Frontal cortex (tissue), 3 donors: ENCODE measurements at regions not wholly inside any gene's neighbourhood (a gene's known extent, or its start where the extent isn't known, plus 50 kb on each side); places are given as distances from the start of the nearest gene placed in this dataset.

Source experiments
- DNase-seq, 2 donors: peaks; one replicate each; pipeline ENCODE4 v3.0.0; 2012; ENCODE audit warnings: low spot score in 2 of 2
- FAIRE-seq: peaks from 2 replicates; lab custom pipeline; 2012; peaks lifted over from hg19 to GRCh38; lab: Jason Lieb, UNC
- donor health status: control.
- donor health status: control.
- donor health status: control.

GRCh38 chr3:168495270-168495669 is 399.5 kb upstream of the GOLIM4 start:
- FAIRE-seq (no peak), DNase-seq (no peak)

- DNase-seq, result no peak
- FAIRE-seq, result no peak
These were observed 397.9 kb upstream of the GOLIM4 start for GRCh38 chr3:168493412-168494205.

- no peak for DNase-seq
- no peak for FAIRE-seq
These were observed 395.3 kb upstream of the GOLIM4 start for GRCh38 chr3:168490981-168491380.

GRCh38 chr3:168489301-168489700 is 393.6 kb upstream of the GOLIM4 start:
- no peak for DNase-seq
- no peak for FAIRE-seq

DNA sequence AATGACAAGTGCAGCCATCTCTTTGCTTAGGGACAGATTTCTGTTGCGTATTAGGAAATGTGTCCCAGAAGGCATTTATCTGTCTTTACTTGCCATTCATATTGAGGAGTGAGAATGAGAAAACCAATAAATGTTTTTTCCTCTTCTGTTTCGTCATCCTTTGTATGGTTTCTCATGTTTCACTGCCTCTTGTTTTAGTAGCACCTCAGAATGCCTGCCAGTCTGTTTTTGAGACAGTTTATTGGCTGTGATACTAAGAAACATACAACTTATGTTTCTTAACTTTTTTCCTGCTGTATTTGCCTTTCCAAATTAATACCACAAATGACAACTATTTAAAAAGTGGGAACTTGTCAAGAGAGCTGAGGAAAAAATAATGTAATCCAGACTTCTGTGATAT is 390.2 kb upstream of the GOLIM4 start:
- FAIRE-seq, result no peak
- DNase-seq, result no peak

GRCh38 chr3:168476360-168476980 is 380.7 kb upstream of the GOLIM4 start:
- no peak for FAIRE-seq
- DNase-seq, result no peak

- DNase-seq, result no peak
- FAIRE-seq, result no peak
These were observed 380.0 kb upstream of the GOLIM4 start for GRCh38 chr3:168475704-168476103.

GRCh38 chr3:168473334-168473890 is 377.7 kb upstream of the GOLIM4 start:
- no peak for FAIRE-seq
- no peak for DNase-seq

DNA sequence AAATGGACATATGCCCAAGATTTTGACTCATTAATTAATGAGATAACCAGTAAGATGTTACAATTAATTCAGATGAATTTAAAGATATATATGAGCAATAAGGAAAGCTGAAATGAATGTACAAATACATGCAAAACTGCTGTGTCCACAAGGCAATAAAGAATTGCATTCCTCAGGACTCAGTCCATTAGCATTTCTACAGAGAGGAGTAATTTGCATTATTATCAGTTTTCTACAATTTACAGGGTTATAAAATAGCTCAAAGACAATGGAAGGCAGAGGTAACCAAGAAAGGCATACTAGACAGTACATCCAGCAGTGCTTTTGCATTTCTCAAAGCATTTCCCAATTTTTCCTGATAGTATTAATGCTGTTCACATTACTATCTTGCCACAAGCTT is 377.1 kb upstream of the GOLIM4 start:
- no peak for FAIRE-seq
- no peak for DNase-seq

- no peak for DNase-seq
- FAIRE-seq, result no peak
These were observed 374.7 kb upstream of the GOLIM4 start for GRCh38 chr3:168470380-168470779.

GRCh38 chr3:168469436-168469835 is 373.7 kb upstream of the GOLIM4 start:
- DNase-seq (no peak), FAIRE-seq (no peak)

GRCh38 chr3:168467115-168467714 is 371.5 kb upstream of the GOLIM4 start:
- FAIRE-seq (no peak), DNase-seq (no peak)

- FAIRE-seq (no peak), DNase-seq (no peak)
These were observed 366.1 kb upstream of the GOLIM4 start for GRCh38 chr3:168461793-168462192.

GRCh38 chr3:168459226-168459784 is 363.6 kb upstream of the GOLIM4 start:
- DNase-seq, result no peak
- FAIRE-seq, result peak; percentile 59

DNA sequence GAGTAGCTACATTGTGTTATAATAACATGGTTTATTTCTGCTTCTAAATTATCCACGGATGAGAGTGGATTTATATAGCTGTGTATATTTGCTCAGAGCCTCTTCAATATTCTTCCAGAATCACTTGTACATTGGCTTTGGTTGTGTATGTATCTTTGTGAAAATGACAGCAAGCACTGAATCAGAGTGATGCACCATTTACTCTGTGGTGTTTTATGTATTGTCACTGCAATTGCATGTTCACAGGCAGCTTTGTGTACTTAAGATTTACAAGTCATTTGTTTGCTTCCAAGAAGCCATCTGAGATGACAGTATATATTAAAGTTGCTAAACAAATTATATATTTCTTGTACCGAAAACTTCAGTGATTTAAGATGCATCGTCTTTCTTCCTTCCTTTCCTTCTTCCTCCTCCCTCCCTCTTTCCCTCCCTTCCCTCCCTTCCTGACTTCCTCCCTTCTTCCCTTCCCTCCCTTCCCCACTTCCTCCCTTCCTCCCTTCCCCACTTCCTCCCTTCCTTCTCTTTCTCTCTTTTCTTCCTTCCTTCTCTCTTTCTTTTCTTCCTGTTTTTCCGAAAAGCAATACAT is 362.3 kb upstream of the GOLIM4 start:
- FAIRE-seq (no peak), DNase-seq (no peak)

DNA sequence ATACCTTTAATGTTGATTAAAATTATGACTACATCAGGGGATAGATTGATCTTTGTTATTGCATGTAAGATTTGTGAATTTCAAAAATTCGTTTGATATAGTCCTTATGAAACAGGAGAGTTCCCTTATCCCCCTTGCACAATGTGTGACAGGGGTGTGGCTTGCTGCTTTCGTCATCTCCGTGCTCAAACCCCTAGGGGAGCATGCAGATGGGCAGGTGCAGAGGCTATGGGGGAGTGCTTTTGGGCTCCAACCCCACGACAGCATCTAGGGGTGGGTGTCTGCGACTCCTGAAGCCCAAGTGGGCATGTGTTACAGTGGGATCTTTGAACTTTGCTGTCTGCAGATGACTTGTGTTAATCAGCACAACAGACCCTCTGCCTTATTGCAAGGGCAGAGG is 360.1 kb upstream of the GOLIM4 start:
- no peak for DNase-seq
- no peak for FAIRE-seq

GRCh38 chr3:168453623-168454022 is 357.9 kb upstream of the GOLIM4 start:
- peak; percentile 98 for FAIRE-seq
- no peak for DNase-seq

DNA sequence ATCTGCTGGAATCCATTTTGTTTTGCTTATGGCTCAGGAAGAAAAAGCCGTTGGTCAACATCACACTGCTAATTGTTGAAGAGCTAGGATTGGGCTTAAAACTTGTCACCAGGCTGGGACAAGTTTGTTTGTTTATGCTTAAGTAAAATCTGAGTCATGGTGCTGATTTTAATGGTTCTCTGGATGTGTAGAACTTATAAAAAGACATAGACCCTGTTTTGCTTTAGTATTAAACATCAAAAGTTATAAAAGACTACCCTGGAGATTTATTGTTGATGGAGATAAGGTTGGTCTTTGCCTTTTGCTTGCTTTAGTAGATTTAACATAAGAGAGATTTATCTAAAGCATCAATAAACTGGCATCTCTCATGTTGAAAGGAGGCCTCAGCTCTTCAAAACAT is 348.2 kb upstream of the GOLIM4 start:
- DNase-seq (no peak), FAIRE-seq (no peak)

DNA sequence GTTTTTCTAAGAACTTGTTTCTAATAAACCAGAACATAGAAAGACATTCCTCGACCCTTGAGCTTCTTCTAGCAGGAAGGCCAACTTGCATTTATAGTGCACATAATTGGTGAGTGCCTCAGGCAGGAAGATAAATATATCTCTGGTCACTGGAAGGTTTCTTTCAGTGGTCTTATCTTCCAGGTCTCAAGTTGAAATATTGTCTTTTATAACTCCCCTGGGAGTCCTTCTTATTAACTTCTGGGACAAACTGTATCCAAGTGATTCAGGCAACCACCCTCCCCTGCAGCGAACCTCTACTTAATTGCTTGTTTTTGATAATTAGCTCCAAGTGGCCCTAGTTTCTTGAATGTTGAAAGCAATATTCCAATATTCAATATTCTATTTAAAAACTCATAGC is 346.8 kb upstream of the GOLIM4 start:
- DNase-seq, result no peak
- no peak for FAIRE-seq

- DNase-seq (no peak), FAIRE-seq (no peak)
These were observed 340.6 kb upstream of the GOLIM4 start for GRCh38 chr3:168436245-168436724.
